Smooth muscle cell (in vitro differentiated cells): ENCODE measurements at regions not wholly inside any gene's neighbourhood (a gene's known extent, or its start where the extent isn't known, plus 50 kb on each side); places are given as distances from the start of the nearest gene placed in this dataset.

Experiments
- DNase-seq: peaks from one replicate; lab custom pipeline; 2025; ENCODE audit not compliant: unreplicated experiment; lab: John Stamatoyannopoulos, UW
- H2AFZ ChIP-seq: fragments of 200-600 bp; sonication (generic); 2 replicates; pipeline ENCODE4 v1.6.0; 2016; ENCODE audit warnings: antibody characterized with exemption, low read depth, mild to moderate bottlenecking
- H3F3A ChIP-seq: fragments of 200-600 bp; sonication (generic); 2 replicates; pipeline ENCODE4 v1.6.0; 2017; ENCODE audit warnings: antibody characterized with exemption, low read depth
- H3K27ac ChIP-seq: fragments of 200-600 bp; sonication (generic); 2 replicates; pipeline ENCODE4 v1.5.1; 2016; ENCODE audit warnings: low read depth, mild to moderate bottlenecking
- H3K27me3 ChIP-seq: fragments of 200-600 bp; sonication (generic); 2 replicates; pipeline ENCODE4 v1.6.1; 2016; ENCODE audit warnings: low read depth, mild to moderate bottlenecking
- H3K36me3 ChIP-seq: fragments of 200-600 bp; sonication (generic); 2 replicates; pipeline ENCODE4 v1.5.1; 2016; ENCODE audit warnings: low read depth
- H3K4me1 ChIP-seq: fragments of 200-600 bp; sonication (generic); 2 replicates; pipeline ENCODE4 v1.5.1; 2016; ENCODE audit warnings: low read depth
- H3K4me2 ChIP-seq: fragments of 200-600 bp; sonication (generic); 2 replicates; pipeline ENCODE4 v1.6.0; 2016; ENCODE audit warnings: mild to moderate bottlenecking
- H3K4me3 ChIP-seq: fragments of 200-600 bp; sonication (generic); 2 replicates; pipeline ENCODE4 v1.5.1; 2016; ENCODE audit warnings: mild to moderate bottlenecking
- H3K79me2 ChIP-seq: fragments of 200-600 bp; sonication (generic); 2 replicates; pipeline ENCODE4 v1.6.0; 2016; ENCODE audit warnings: low read depth, mild to moderate bottlenecking
- H3K9ac ChIP-seq: fragments of 200-600 bp; sonication (generic); 2 replicates; pipeline ENCODE4 v1.6.0; 2016; ENCODE audit warnings: low read depth
- H3K9me3 ChIP-seq: fragments of 200-600 bp; sonication (generic); replicated peaks from 2 replicates; pipeline ENCODE4 v1.5.1; 2016; ENCODE audit warnings: low read depth
- H4K20me1 ChIP-seq: fragments of 200-600 bp; sonication (generic); 2 replicates; pipeline ENCODE4 v1.6.0; 2016; ENCODE audit warnings: low read depth
- CTCF ChIP-seq: fragments of 200-600 bp; sonication (generic); IDR thresholded peaks from 2 replicates; pipeline ENCODE4 v1.5.1; 2017; ENCODE audit warnings: borderline replicate concordance, mild to moderate bottlenecking, antibody characterized with exemption; ENCODE audit not compliant: insufficient read depth, poor library complexity, severe bottlenecking
- WGBS: methylation state at CpG from one replicate; pipeline ENCODE4 v1.1.7; 2016; ENCODE audit warnings: low lambda C conversion rate; 5-methylcytosine and 5-hydroxymethylcytosine counted together

GRCh38 chr12:88952562-88952942 lies 372.3 kb upstream of the KITLG start:
- no peaks in the 10 kb centered on the region for H3K9me3 ChIP-seq
- no peak overlapping the region for H3K4me2 ChIP-seq
- H2AFZ ChIP-seq = no peak overlapping the region
- H3K4me3 ChIP-seq = no peak overlapping the region
- no peak overlapping the region for H3K27ac ChIP-seq
- 97% methylated on average over 1 of the region's 1 CpG for WGBS
- peaks cover 16% of the 10 kb centered on the region for H3K4me1 ChIP-seq
- H3K9ac ChIP-seq = no peak overlapping the region
- H3K79me2 ChIP-seq = no peaks in the 10 kb centered on the region
- H3K36me3 ChIP-seq = no peaks in the 10 kb centered on the region
- DNase-seq = no peak
- TF ChIP-seq CTCF = no peak
- H3K27me3 ChIP-seq = peaks cover 71% of the 10 kb centered on the region
- no peaks in the 10 kb centered on the region for H4K20me1 ChIP-seq
- no peaks in the 10 kb centered on the region for H3F3A ChIP-seq

GRCh38 chr12:88951860-88952561 lies 371.7 kb upstream of the KITLG start:
- Histone ChIP-seq H3K79me2 (no peaks in the 10 kb centered on the region), H2AFZ (no peak overlapping the region), H3K4me1 (peaks cover 16% of the 10 kb centered on the region), H3F3A (no peaks in the 10 kb centered on the region), H3K9ac (no peak overlapping the region), H3K27me3 (peaks cover 71% of the 10 kb centered on the region), H3K36me3 (no peaks in the 10 kb centered on the region), H4K20me1 (no peaks in the 10 kb centered on the region), H3K27ac (no peak overlapping the region), H3K4me2 (no peak overlapping the region), H3K4me3 (no peak overlapping the region), H3K9me3 (no peaks in the 10 kb centered on the region)
- no peak for DNase-seq
- no peak for TF ChIP-seq CTCF
- WGBS = 5% methylated on average over 2 of the region's 2 CpGs

DNA sequence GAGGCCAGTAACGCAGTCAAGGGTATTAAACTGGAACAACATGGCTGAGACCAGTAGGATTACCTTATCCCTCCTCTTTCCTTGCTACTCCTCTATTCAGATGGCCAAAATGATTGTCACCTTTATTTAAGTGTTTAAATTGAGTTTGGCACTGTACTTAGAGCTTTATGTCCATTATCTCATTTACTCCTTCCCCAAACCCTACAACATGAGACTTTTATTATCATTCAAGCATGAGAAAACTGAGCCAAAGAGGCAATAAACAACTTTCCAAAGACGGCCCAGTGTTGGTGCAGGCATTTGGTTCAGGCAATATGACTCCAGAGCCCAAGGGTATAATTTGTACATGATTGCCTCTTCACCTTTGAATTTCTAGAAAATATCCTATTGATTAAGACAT lies 370.9 kb upstream of the KITLG start:
- Histone ChIP-seq H3K27ac (no peak overlapping the region), H4K20me1 (no peaks in the 10 kb centered on the region), H3F3A (no peaks in the 10 kb centered on the region), H2AFZ (no peak overlapping the region), H3K4me1 (peaks cover 22% of the 10 kb centered on the region), H3K27me3 (peaks cover 65% of the 10 kb centered on the region), H3K4me3 (no peak overlapping the region), H3K36me3 (no peaks in the 10 kb centered on the region), H3K9ac (no peak overlapping the region), H3K4me2 (no peak overlapping the region), H3K79me2 (no peaks in the 10 kb centered on the region), H3K9me3 (no peaks in the 10 kb centered on the region)
- no peak for TF ChIP-seq CTCF
- 73% methylated on average over 2 of the region's 2 CpGs for WGBS
- DNase-seq = no peak

DNA sequence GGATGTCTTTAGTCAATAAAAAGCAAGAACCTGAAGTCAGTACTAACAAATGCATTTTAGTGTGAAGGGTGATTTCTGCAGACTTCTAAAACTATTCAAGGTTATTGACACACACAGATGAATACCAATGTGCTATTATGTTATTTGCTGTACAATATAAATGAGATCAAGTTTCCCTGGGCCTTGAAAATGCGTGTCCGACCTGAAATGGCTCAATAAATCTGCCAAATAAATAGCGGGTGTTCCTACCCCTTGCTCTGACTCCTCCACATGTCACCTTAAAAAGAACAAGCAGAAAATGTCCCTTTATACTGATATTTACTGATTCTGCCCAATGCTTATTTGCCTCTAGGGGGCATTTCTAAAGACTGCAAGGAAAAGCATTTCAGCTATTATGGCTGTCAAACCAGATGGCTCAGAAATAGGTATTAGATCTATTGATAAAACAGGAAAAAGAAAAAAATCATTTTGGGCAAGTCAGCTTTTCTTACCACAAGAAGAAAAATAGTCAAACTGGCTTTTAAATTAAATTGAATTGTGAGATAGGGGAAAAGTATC lies 367.3 kb upstream of the KITLG start:
- H3K79me2 ChIP-seq = no peaks in the 10 kb centered on the region
- H3K9ac ChIP-seq = no peak overlapping the region
- H3K4me1 ChIP-seq = peaks cover 24% of the 10 kb centered on the region
- H3K36me3 ChIP-seq = no peaks in the 10 kb centered on the region
- no peak overlapping the region for H2AFZ ChIP-seq
- no peak for DNase-seq
- H3F3A ChIP-seq = no peaks in the 10 kb centered on the region
- H3K27me3 ChIP-seq = peaks cover 65% of the 10 kb centered on the region
- no peaks in the 10 kb centered on the region for H3K9me3 ChIP-seq
- H3K4me2 ChIP-seq = no peak overlapping the region
- H4K20me1 ChIP-seq = no peaks in the 10 kb centered on the region
- no peak overlapping the region for H3K4me3 ChIP-seq
- 95% methylated on average over 3 of the region's 3 CpGs for WGBS
- TF ChIP-seq CTCF = peak; percentile 15
- no peak overlapping the region for H3K27ac ChIP-seq
